Right atrium auricular region (tissue), 2 donors: ENCODE measurements at regions not wholly inside any gene's neighbourhood (a gene's known extent, or its start where the extent isn't known, plus 50 kb on each side); places are given as distances from the start of the nearest gene placed in this dataset.

Experiments used
- DNase-seq: peaks from one replicate; pipeline ENCODE4 v3.0.0-alpha.2; 2019; ENCODE audit warnings: low spot score
- H3K27ac ChIP-seq, 2 donors: fragments of 200-600 bp; sonication (generic); 1 replicate in 1 of 2; 2 replicates in 1 of 2; pipeline ENCODE4 v1.5.1; 2016 to 2019
- H3K27me3 ChIP-seq, 2 donors: fragments of 200-600 bp; sonication (generic); one replicate each; pipeline versions ENCODE4 v1.5.1 to v1.6.0; 2017 to 2019
- H3K36me3 ChIP-seq: fragments of 200-600 bp; sonication (generic); one replicate; pipeline ENCODE4 v1.5.1; 2016
- H3K4me1 ChIP-seq, 2 donors: fragments of 200-600 bp; sonication (generic); one replicate each; pipeline versions ENCODE4 v1.5.1 to v1.6.0; 2017 to 2019
- H3K4me3 ChIP-seq, 2 donors: fragments of 200-600 bp; sonication (generic); 1 replicate in 1 of 2; 2 replicates in 1 of 2; pipeline ENCODE4 v1.5.1; 2017 to 2019; ENCODE audit warnings: mild to moderate bottlenecking in 1 of 2, moderate library complexity in 1 of 2
- H3K9me3 ChIP-seq, 2 donors: fragments of 200-600 bp; sonication (generic); one replicate each; pipeline ENCODE4 v1.5.1; 2019
- TF ChIP-seq, protein P1 (sequence below), 2 donors: fragments of 200-600 bp; sonication (generic); IDR thresholded peaks; one replicate each; pipeline ENCODE4 v1.5.1; 2019; ENCODE audit warnings: antibody characterized with exemption in 2 of 2

GRCh38 chr3:80769683-80770082, 991.8 kb downstream of the GBE1 start:
- Histone ChIP-seq H3K36me3 (no peaks in the 10 kb centered on the region), H3K4me1 (no peaks in the 10 kb centered on the region), H3K9me3 (peaks cover 0 to 8% of the 10 kb centered on the region in 2 donors), H3K4me3 (no peak overlapping the region), H3K27ac (no peak overlapping the region), H3K27me3 (no peaks in the 10 kb centered on the region)
- TF ChIP-seq, protein P1, sequence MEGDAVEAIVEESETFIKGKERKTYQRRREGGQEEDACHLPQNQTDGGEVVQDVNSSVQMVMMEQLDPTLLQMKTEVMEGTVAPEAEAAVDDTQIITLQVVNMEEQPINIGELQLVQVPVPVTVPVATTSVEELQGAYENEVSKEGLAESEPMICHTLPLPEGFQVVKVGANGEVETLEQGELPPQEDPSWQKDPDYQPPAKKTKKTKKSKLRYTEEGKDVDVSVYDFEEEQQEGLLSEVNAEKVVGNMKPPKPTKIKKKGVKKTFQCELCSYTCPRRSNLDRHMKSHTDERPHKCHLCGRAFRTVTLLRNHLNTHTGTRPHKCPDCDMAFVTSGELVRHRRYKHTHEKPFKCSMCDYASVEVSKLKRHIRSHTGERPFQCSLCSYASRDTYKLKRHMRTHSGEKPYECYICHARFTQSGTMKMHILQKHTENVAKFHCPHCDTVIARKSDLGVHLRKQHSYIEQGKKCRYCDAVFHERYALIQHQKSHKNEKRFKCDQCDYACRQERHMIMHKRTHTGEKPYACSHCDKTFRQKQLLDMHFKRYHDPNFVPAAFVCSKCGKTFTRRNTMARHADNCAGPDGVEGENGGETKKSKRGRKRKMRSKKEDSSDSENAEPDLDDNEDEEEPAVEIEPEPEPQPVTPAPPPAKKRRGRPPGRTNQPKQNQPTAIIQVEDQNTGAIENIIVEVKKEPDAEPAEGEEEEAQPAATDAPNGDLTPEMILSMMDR (IDR thresholded peaks at IDR 0.05): no peak
- DNase-seq: no peak

DNA sequence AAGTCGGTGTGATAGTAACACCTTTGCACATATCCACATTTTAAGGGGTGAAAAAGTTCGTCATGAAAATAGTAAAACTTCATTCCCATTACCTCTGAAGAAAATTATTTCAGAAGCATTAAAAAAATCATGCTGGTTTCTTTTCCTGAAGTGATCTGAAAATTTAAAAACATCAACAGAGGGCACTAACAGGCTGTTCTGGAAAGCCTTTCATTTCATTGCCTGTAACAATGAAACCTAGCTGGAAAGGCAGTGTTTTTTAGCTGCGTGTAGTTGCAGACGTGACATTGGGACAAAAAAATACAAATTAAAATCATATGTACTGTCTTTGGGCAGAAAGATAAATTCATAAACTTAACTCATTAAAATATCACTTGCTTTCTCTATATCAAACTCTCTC, 993.8 kb downstream of the GBE1 start:
- H3K27ac ChIP-seq: no peak overlapping the region
- H3K9me3 ChIP-seq: peaks cover 0 to 2% of the 10 kb centered on the region in 2 donors
- H3K4me1 ChIP-seq: no peaks in the 10 kb centered on the region
- no peak for DNase-seq
- H3K27me3 ChIP-seq: no peaks in the 10 kb centered on the region
- TF ChIP-seq, protein P1 (IDR thresholded peaks at IDR 0.05): no peak
- H3K4me3 ChIP-seq: no peak overlapping the region
- H3K36me3 ChIP-seq: no peaks in the 10 kb centered on the region

DNA sequence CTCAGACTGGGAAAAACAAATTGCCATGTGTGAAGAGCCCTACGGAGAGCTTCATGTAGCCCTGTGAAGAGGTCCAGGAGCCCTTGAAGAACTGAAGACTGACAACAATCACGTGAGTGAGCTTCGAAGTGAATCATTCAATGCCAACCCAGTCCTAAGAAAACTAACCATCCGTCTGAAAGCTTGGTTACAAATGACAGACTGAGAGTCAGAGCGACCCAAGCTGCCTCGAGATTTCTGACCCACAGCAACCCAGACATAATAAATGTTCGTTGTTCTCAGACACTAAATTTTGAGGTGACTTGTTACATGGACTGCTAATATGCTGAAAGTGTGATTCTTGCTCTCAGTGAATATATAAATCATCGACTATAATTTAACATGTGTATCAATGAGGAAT, 987.2 kb upstream of the ROBO1 start:
- Histone ChIP-seq H3K27ac (no peak overlapping the region), H3K9me3 (no peaks in the 10 kb centered on the region), H3K4me1 (no peaks in the 10 kb centered on the region), H3K27me3 (no peaks in the 10 kb centered on the region), H3K4me3 (no peak overlapping the region), H3K36me3 (no peaks in the 10 kb centered on the region)
- TF ChIP-seq, protein P1 (IDR thresholded peaks at IDR 0.05): no peak
- DNase-seq: no peak

DNA sequence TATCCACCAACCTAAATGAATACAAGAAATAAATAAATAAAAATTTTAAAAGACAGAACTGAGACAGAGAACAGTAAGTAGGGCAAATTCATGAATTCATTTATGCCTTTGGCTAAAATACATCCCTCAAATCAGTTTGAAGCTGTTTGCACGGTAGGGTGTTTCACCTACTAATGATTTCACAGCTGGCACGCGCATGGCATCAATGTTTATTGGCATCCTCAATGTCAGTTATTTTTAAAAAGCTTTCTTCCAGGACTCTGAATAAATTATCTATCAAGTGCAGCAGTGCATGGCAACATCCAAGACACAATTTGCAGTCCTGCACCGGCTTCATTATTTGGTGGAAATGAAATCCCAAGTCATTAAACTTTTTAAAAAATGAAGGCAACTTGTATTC, 985.2 kb upstream of the ROBO1 start:
- no peak overlapping the region for H3K27ac ChIP-seq
- H3K4me1 ChIP-seq: no peaks in the 10 kb centered on the region
- no peaks in the 10 kb centered on the region for H3K9me3 ChIP-seq
- DNase-seq: no peak
- no peak overlapping the region for H3K4me3 ChIP-seq
- H3K27me3 ChIP-seq: no peaks in the 10 kb centered on the region
- no peaks in the 10 kb centered on the region for H3K36me3 ChIP-seq
- TF ChIP-seq, protein P1 (IDR thresholded peaks at IDR 0.05): no peak

DNA sequence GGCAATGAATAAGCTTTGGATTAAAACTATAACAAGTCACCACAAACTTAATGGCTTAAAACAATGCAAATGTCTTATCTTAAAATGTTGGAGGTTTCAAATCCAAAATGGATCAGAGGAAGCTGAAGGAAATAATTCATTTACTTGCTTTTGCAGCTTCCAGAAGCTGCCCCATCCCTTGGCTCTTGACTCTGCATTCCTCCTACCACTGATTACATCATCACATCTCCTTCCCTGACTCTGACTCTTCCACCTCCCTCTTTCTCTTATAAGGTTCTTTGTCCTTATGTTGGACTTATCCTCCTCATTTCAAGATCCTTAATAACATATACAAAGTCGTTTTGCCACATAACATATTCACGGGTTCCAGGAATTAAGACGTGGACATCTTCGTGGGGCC, 982.8 kb upstream of the ROBO1 start:
- Histone ChIP-seq H3K36me3 (no peaks in the 10 kb centered on the region), H3K27ac (no peak overlapping the region), H3K9me3 (no peaks in the 10 kb centered on the region), H3K4me1 (no peaks in the 10 kb centered on the region), H3K4me3 (no peak overlapping the region), H3K27me3 (no peaks in the 10 kb centered on the region)
- TF ChIP-seq, protein P1 (IDR thresholded peaks at IDR 0.05): no peak
- no peak for DNase-seq

DNA sequence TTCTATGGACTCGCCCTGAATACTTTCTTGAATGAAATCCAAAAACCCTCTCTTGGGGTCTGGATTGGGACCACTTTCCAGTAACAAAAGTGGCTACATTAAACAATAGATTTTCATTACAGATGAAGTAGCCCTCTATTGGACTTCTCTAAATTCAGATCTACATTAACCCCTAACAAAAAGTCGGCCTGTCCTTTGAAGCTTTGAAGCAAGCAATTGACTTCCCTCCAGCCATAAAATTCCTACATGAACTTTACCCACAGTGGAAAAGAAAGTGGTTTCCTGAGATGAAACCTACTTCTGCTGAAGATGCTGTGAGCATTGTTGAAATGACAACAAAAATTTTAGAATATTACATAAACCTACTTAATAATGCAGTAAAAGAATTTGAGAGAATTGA, 967.1 kb upstream of the ROBO1 start:
- H3K27ac ChIP-seq: no peak overlapping the region
- H3K4me3 ChIP-seq: no peak overlapping the region
- no peaks in the 10 kb centered on the region for H3K9me3 ChIP-seq
- H3K36me3 ChIP-seq: no peaks in the 10 kb centered on the region
- TF ChIP-seq, protein P1 (IDR thresholded peaks at IDR 0.05): no peak
- H3K27me3 ChIP-seq: no peaks in the 10 kb centered on the region
- H3K4me1 ChIP-seq: no peaks in the 10 kb centered on the region
- no peak for DNase-seq
